Gastroesophageal sphincter (tissue), 4 donors: ENCODE measurements at regions not wholly inside any gene's neighbourhood (a gene's known extent, or its start where the extent isn't known, plus 50 kb on each side); places are given as distances from the start of the nearest gene placed in this dataset.

Source experiments
- ATAC-seq: fragments of 150-250 bp; one replicate; pipeline ENCODE4 v1.9.1; 2016; ENCODE audit warnings: mild to moderate bottlenecking, moderate library complexity
- H3K27ac ChIP-seq, 4 donors: fragments of 200-600 bp; sonication (generic) in 3 of 4; 1 replicate in 3 of 4; 2 replicates in 1 of 4; pipeline ENCODE4 v1.5.1; 2016 to 2019
- H3K27me3 ChIP-seq: fragments of 200-600 bp; sonication (generic); one replicate; pipeline ENCODE4 v1.5.1; 2019
- H3K36me3 ChIP-seq, 2 donors: fragments of 200-600 bp; sonication (generic); one replicate each; pipeline ENCODE4 v1.5.1; 2019; ENCODE audit warnings: control low read depth in 1 of 2
- H3K4me1 ChIP-seq, 3 donors: fragments of 200-600 bp; sonication (generic); 1 replicate in 2 of 3; 2 replicates in 1 of 3; pipeline ENCODE4 v1.5.1; 2016 to 2019; ENCODE audit warnings: control low read depth in 2 of 3
- H3K4me3 ChIP-seq, 2 donors: fragments of 200-600 bp; sonication (generic); one replicate each; pipeline ENCODE4 v1.5.1; 2019; ENCODE audit warnings: mild to moderate bottlenecking in 1 of 2, moderate library complexity in 1 of 2
- H3K9me3 ChIP-seq, 3 donors: fragments of 200-600 bp; sonication (generic); one replicate each; pipeline ENCODE4 v1.5.1; 2017 to 2019; ENCODE audit warnings: control low read depth in 2 of 3
- CTCF ChIP-seq, 4 experiments: fragments of 200-600 bp in 2 of 4; fragments of 450-650 bp in 2 of 4; sonication (generic) in 1 of 4; IDR thresholded peaks; one replicate each; pipeline ENCODE4 v1.5.1; 2017 to 2019; ENCODE audit warnings: antibody characterized with exemption in 4 of 4, mild to moderate bottlenecking in 2 of 4, moderate library complexity in 2 of 4
- EP300 ChIP-seq: sonication (generic); formaldehyde crosslinking; IDR thresholded peaks from one replicate; pipeline ENCODE4 v1.6.1; 2017; ENCODE audit warnings: antibody characterized with exemption, mild to moderate bottlenecking
- POLR2A ChIP-seq, 2 donors: fragments of 450-650 bp; IDR thresholded peaks; one replicate each; pipeline ENCODE4 v1.6.1; 2017; ENCODE audit warnings: antibody characterized with exemption in 2 of 2, mild to moderate bottlenecking in 2 of 2, moderate library complexity in 1 of 2
- POLR2AphosphoS5 ChIP-seq: sonication (generic); formaldehyde crosslinking; IDR thresholded peaks from one replicate; pipeline ENCODE4 v1.6.1; 2017; ENCODE audit warnings: antibody characterized with exemption
- WGBS, 2 donors: methylation state at CpG; one replicate each; pipeline ENCODE4 v1.1.5; 2018; ENCODE audit warnings: low coverage in 1 of 2; 5-methylcytosine and 5-hydroxymethylcytosine counted together

GRCh38 chr12:124411953-124412645 is 117.2 kb downstream of the RFLNA start:
- Histone ChIP-seq H3K4me3 (no peak overlapping the region), H3K9me3 (no peaks in the 10 kb centered on the region), H3K36me3 (peaks cover 0 to 65% of the 10 kb centered on the region in 2 donors), H3K27ac (peak overlapping the region in 3 of 4 donors; percentile 75 to 93 (median 77)), H3K4me1 (peaks cover 3 to 89% (median 43%) of the 10 kb centered on the region in 3 donors), H3K27me3 (no peaks in the 10 kb centered on the region)
- 20 to 60% methylated on average over 1 to 5 of the region's 22 CpGs for WGBS, 2 donors
- ATAC-seq, result no peak
- no peak for TF ChIP-seq CTCF (IDR thresholded peaks at IDR 0.05)
- TF ChIP-seq POLR2A (IDR thresholded peaks at IDR 0.05), result no peak

DNA sequence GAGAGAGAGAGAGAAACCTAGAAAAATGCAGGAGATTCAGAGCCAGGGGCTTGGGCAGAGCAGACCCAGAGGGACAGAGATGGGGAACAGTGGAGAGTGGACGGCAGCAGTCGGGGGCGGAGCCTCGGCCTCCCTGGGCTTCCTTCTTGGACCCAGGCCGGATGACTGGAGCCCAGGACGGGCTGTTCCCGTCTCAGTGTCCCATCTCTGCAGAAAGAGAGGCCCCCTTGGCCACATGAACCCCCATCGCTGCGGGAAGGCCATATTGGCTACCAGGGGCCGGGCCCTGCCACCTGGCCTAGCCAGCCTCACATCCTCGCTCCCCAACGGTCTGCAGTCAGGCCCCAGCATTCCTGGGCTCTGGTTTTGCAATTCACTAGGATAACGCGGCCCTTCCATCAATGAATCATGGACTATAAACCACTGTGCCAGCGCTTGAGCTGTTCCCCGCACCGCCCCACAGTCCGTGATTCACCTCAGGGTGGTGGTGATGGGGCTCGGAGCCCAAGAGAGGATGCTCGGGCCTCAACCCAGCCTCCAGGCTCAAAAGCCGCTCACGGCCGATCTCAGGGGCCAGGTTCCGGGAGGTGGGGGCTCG is 116.5 kb downstream of the RFLNA start:
- WGBS, 2 donors, result 34 to 46% methylated on average over 3 to 6 of the region's 25 CpGs
- Histone ChIP-seq H3K27me3 (no peaks in the 10 kb centered on the region), H3K36me3 (peaks cover 0 to 63% of the 10 kb centered on the region in 2 donors), H3K9me3 (no peaks in the 10 kb centered on the region), H3K4me3 (no peak overlapping the region), H3K4me1 (peaks cover 3 to 82% (median 43%) of the 10 kb centered on the region in 3 donors), H3K27ac (peak overlapping the region in 3 of 4 donors; percentile 75 to 93 (median 77))
- TF ChIP-seq CTCF (IDR thresholded peaks at IDR 0.05) (no peak), POLR2AphosphoS5 (peak; percentile 87)
- peak; percentile 88 for ATAC-seq

GRCh38 chr12:124410354-124411175 is 115.7 kb downstream of the RFLNA start:
- Histone ChIP-seq H3K4me3 (no peak overlapping the region), H3K27me3 (no peaks in the 10 kb centered on the region), H3K27ac (peak overlapping the region in 3 of 4 donors; percentile 75 to 93 (median 77)), H3K9me3 (no peaks in the 10 kb centered on the region), H3K36me3 (peaks cover 0 to 69% of the 10 kb centered on the region in 2 donors), H3K4me1 (peaks cover 3 to 82% (median 43%) of the 10 kb centered on the region in 3 donors)
- TF ChIP-seq EP300 (no peak), POLR2AphosphoS5 (no peak), CTCF (IDR thresholded peaks at IDR 0.05) (no peak), POLR2A (IDR thresholded peaks at IDR 0.05) (no peak)
- no peak for ATAC-seq
- 20 to 21% methylated on average over 1 to 3 of the region's 15 CpGs for WGBS, 2 donors

DNA sequence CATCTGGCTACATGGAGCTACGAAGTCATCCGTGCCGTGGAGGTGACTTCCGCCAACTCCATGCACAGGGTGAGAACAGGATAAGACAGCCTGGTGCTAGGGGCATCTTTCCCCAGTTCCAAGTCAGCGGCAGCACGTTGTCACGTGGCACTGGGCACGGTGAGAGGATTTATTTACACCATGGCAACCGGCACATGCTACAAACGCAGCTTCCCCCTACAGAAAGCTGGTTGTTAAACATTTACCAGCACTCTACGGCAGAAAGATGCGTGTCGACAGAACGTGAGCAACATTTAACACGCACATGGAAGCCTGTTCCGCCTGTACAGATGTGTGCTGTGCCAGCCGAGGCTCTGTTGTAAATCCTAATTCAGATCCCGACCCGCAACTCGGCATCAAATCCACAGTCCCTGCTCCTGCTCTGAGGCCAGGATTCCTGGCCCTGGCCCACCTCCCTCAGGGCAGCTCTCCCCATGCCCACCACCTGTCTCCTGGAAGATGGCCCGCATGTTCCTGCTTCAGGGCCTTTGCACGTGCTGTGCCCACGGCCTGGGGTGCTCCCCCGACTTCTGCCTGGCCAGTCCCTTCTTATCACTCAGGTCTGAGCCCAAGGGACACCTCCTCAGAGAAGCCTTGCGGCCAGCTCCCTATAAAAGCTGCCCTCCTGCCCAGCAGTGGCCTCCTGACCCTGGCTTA is 114.1 kb downstream of the RFLNA start:
- no peaks in the 10 kb centered on the region for H3K9me3 ChIP-seq
- no peak for ATAC-seq
- H3K36me3 ChIP-seq, result peaks cover 0 to 64% of the 10 kb centered on the region in 2 donors
- H3K4me1 ChIP-seq, result peaks cover 6 to 82% (median 56%) of the 10 kb centered on the region in 3 donors
- no peak for TF ChIP-seq POLR2A (IDR thresholded peaks at IDR 0.05)
- no peak for TF ChIP-seq POLR2AphosphoS5
- no peak for TF ChIP-seq EP300
- TF ChIP-seq CTCF (IDR thresholded peaks at IDR 0.05), result no peak
- peak overlapping the region in 3 of 4 donors; percentile 75 to 93 (median 77) for H3K27ac ChIP-seq
- H3K27me3 ChIP-seq, result no peaks in the 10 kb centered on the region
- no peak overlapping the region for H3K4me3 ChIP-seq
- WGBS, 2 donors, result 74 to 88% methylated on average over 11 to 13 of the region's 25 CpGs
